MM.1S (cell line): ENCODE measurements at regions not wholly inside any gene's neighbourhood (a gene's known extent, or its start where the extent isn't known, plus 50 kb on each side); places are given as distances from the start of the nearest gene placed in this dataset.

Experiments
- DNase-seq: peaks from one replicate; pipeline ENCODE4 v3.0.0-alpha.2; 2015
- H2AFZ ChIP-seq: fragments of 300-600 bp; sonication (generic); 2 replicates; pipeline ENCODE4 v1.6.0; 2016; ENCODE audit warnings: antibody characterized with exemption, low read length
- H3F3A ChIP-seq: fragments of 300-600 bp; sonication (generic); 2 replicates; pipeline ENCODE4 v1.6.1; 2016; ENCODE audit warnings: mild to moderate bottlenecking, antibody characterized with exemption, low read length, moderate library complexity, mixed read lengths; ENCODE audit not compliant: insufficient read depth
- H3K27ac ChIP-seq: fragments of 300-600 bp; sonication (generic); 2 replicates; pipeline ENCODE4 v1.5.1; 2016; ENCODE audit warnings: mild to moderate bottlenecking, low read length
- H3K27me3 ChIP-seq: fragments of 300-600 bp; sonication (generic); replicated peaks from 2 replicates; pipeline ENCODE4 v1.6.0; 2016; ENCODE audit warnings: low read length; ENCODE audit not compliant: insufficient read depth
- H3K36me3 ChIP-seq: fragments of 300-600 bp; sonication (generic); replicated peaks from 2 replicates; pipeline ENCODE4 v1.6.1; 2016; ENCODE audit warnings: mild to moderate bottlenecking, low read length, mixed read lengths; ENCODE audit not compliant: insufficient read depth
- H3K4me1 ChIP-seq: fragments of 300-600 bp; sonication (generic); 2 replicates; pipeline ENCODE4 v1.6.1; 2016; ENCODE audit warnings: low read length, mixed read lengths
- H3K4me2 ChIP-seq: fragments of 300-600 bp; sonication (generic); 2 replicates; pipeline ENCODE4 v1.6.0; 2016; ENCODE audit warnings: low read depth, low read length
- H3K4me3 ChIP-seq: fragments of 300-600 bp; sonication (generic); 2 replicates; pipeline ENCODE4 v1.5.1; 2016; ENCODE audit warnings: low read length, mixed read lengths
- H3K79me2 ChIP-seq: fragments of 300-600 bp; sonication (generic); 2 replicates; pipeline ENCODE4 v1.6.1; 2016; ENCODE audit warnings: mixed run types, low read length, mixed read lengths
- H3K9ac ChIP-seq: fragments of 300-600 bp; sonication (generic); 2 replicates; pipeline ENCODE4 v1.6.1; 2016; ENCODE audit warnings: low read length, mixed read lengths
- H3K9me2 ChIP-seq: fragments of 300-600 bp; sonication (generic); replicated peaks from 2 replicates; pipeline ENCODE4 v1.6.1; 2016; ENCODE audit warnings: mild to moderate bottlenecking, low read length, mixed read lengths; ENCODE audit not compliant: insufficient read depth
- H3K9me3 ChIP-seq: fragments of 300-600 bp; sonication (generic); replicated peaks from 2 replicates; pipeline ENCODE4 v1.6.1; 2016; ENCODE audit warnings: mild to moderate bottlenecking, low read length, mixed read lengths; ENCODE audit not compliant: insufficient read depth
- H4K20me1 ChIP-seq: fragments of 300-600 bp; sonication (generic); 2 replicates; pipeline ENCODE4 v1.6.1; 2016; ENCODE audit warnings: mild to moderate bottlenecking, low read length, moderate library complexity, mixed read lengths; ENCODE audit not compliant: insufficient read depth
- EZH2 ChIP-seq: fragments of 300-600 bp; sonication (generic); optimal IDR thresholded peaks from 2 replicates; pipeline ENCODE3; 2017; ENCODE audit warnings: low read depth, mild to moderate bottlenecking, antibody characterized with exemption, low read length, mixed read lengths
- EZH2phosphoT487 ChIP-seq: fragments of 300-600 bp; sonication (generic); IDR thresholded peaks from 2 replicates; pipeline ENCODE4 v1.6.1; 2018; ENCODE audit warnings: antibody characterized with exemption, low read length
- TF ChIP-seq, protein P1 (sequence below): fragments of 300-600 bp; sonication (generic); IDR thresholded peaks from 2 replicates; pipeline ENCODE4 v1.5.1; 2016; ENCODE audit warnings: antibody characterized with exemption, low read length, mixed read lengths

DNA sequence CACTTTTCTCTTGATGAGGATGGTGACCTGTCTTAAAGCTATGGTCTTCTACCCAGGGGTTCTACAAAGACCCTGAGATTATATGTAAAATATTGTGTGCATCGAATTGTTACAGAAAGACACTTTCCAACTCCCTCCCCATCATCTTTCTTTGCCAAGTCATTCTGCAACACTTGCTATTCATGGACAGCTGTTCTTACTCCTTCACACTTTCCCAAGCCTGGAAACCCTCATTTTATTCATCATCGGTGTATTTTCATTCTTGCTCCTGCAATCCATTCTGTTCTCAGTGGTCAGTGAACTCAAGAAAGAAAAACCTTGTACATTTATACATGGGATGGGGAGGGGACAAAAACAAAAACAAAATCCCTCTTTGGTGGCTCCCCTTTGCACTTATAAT is 90.5 kb upstream of the STXBP6 start:
- H4K20me1 ChIP-seq: no peaks in the 10 kb centered on the region
- TF ChIP-seq, protein P1, sequence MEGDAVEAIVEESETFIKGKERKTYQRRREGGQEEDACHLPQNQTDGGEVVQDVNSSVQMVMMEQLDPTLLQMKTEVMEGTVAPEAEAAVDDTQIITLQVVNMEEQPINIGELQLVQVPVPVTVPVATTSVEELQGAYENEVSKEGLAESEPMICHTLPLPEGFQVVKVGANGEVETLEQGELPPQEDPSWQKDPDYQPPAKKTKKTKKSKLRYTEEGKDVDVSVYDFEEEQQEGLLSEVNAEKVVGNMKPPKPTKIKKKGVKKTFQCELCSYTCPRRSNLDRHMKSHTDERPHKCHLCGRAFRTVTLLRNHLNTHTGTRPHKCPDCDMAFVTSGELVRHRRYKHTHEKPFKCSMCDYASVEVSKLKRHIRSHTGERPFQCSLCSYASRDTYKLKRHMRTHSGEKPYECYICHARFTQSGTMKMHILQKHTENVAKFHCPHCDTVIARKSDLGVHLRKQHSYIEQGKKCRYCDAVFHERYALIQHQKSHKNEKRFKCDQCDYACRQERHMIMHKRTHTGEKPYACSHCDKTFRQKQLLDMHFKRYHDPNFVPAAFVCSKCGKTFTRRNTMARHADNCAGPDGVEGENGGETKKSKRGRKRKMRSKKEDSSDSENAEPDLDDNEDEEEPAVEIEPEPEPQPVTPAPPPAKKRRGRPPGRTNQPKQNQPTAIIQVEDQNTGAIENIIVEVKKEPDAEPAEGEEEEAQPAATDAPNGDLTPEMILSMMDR: no peak
- no peak for TF ChIP-seq EZH2
- TF ChIP-seq EZH2phosphoT487: no peak
- no peaks in the 10 kb centered on the region for H3K27me3 ChIP-seq
- H3K79me2 ChIP-seq: no peaks in the 10 kb centered on the region
- no peak for DNase-seq
- H3K4me1 ChIP-seq: no peaks in the 10 kb centered on the region
- H2AFZ ChIP-seq: no peak overlapping the region
- no peaks in the 10 kb centered on the region for H3K9me3 ChIP-seq
- H3K4me2 ChIP-seq: no peak overlapping the region
- H3F3A ChIP-seq: no peaks in the 10 kb centered on the region
- no peaks in the 10 kb centered on the region for H3K36me3 ChIP-seq
- no peak overlapping the region for H3K4me3 ChIP-seq
- no peaks in the 10 kb centered on the region for H3K9me2 ChIP-seq
- no peak overlapping the region for H3K9ac ChIP-seq
- no peak overlapping the region for H3K27ac ChIP-seq

DNA sequence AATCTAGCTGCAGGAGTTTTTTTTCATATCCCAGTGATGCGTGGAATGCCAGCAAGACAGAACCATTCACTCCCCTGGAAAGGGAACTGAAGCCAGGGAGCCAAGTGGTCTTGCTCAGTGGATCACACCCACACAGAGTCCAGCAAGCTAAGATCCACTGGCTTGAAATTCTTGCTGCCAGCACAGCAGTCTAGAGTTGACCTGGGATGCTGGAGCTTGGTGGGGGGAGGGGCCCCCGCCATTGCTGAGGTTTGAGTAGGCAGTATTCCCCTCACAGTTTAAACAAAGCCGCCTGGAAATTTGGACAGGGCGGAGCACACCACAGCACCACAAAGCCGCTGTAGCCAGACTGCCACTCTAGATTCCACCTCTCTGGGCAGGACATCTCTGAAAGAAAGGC is 86.9 kb upstream of the STXBP6 start:
- no peaks in the 10 kb centered on the region for H3K27me3 ChIP-seq
- no peak overlapping the region for H3K4me3 ChIP-seq
- no peak overlapping the region for H3K9ac ChIP-seq
- H3K4me1 ChIP-seq: no peaks in the 10 kb centered on the region
- no peak for DNase-seq
- H3K9me3 ChIP-seq: no peaks in the 10 kb centered on the region
- TF ChIP-seq, protein P1: no peak
- TF ChIP-seq EZH2phosphoT487: no peak
- no peak for TF ChIP-seq EZH2
- H2AFZ ChIP-seq: no peak overlapping the region
- H3K79me2 ChIP-seq: no peaks in the 10 kb centered on the region
- H4K20me1 ChIP-seq: no peaks in the 10 kb centered on the region
- H3K9me2 ChIP-seq: no peaks in the 10 kb centered on the region
- H3K4me2 ChIP-seq: no peak overlapping the region
- H3K27ac ChIP-seq: no peak overlapping the region
- no peaks in the 10 kb centered on the region for H3F3A ChIP-seq
- no peaks in the 10 kb centered on the region for H3K36me3 ChIP-seq

DNA sequence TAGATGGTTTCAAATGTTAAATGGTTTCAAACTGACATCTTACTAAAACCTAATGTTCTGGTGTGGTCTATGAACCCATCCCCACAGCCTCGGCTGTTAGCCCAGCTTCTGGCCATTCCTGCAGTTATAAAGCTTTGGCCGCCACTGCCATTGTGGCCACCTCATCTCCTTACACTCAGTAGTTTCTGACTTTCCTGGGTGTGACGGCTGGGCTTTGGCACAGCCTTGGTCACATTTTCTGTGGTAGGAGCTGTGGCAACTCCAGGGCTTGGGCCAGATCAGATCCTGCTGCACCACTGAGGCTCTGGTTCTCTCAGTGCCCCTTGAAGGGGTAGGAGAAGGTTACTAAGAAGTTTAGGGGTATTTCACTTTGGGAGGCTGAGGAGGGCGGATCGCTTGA is 84.2 kb upstream of the STXBP6 start:
- no peak for DNase-seq
- Histone ChIP-seq H3K9me3 (no peaks in the 10 kb centered on the region), H2AFZ (no peak overlapping the region), H3K9ac (no peak overlapping the region), H3K27ac (no peak overlapping the region), H3F3A (no peaks in the 10 kb centered on the region), H3K4me2 (no peak overlapping the region), H3K4me3 (no peak overlapping the region), H3K36me3 (no peaks in the 10 kb centered on the region), H3K4me1 (no peaks in the 10 kb centered on the region), H3K9me2 (no peaks in the 10 kb centered on the region), H3K79me2 (no peaks in the 10 kb centered on the region), H3K27me3 (no peaks in the 10 kb centered on the region), H4K20me1 (no peaks in the 10 kb centered on the region)
- TF ChIP-seq EZH2phosphoT487 (no peak), EZH2 (no peak)
- TF ChIP-seq, protein P1: no peak
